Upper lobe of left lung (tissue), 4 donors: ENCODE measurements at regions not wholly inside any gene's neighbourhood (a gene's known extent, or its start where the extent isn't known, plus 50 kb on each side); places are given as distances from the start of the nearest gene placed in this dataset.

ENCODE experiments used
- CTCF ChIP-seq, 6 experiments: fragments of 450-650 bp in 4 of 6; fragments of 200-600 bp in 2 of 6; sonication (generic) in 2 of 6; IDR thresholded peaks; one replicate each; pipeline ENCODE4 v1.5.1; 2016 to 2019; ENCODE audit warnings: antibody characterized with exemption in 6 of 6
- POLR2A ChIP-seq, 4 donors: fragments of 450-650 bp; IDR thresholded peaks; one replicate each; pipeline ENCODE4 v1.5.1; 2016 to 2017; ENCODE audit warnings: antibody characterized with exemption in 4 of 4, mild to moderate bottlenecking in 2 of 4
- POLR2AphosphoS5 ChIP-seq, 2 donors: sonication (generic); formaldehyde crosslinking; IDR thresholded peaks; one replicate each; pipeline ENCODE4 v1.5.1; 2017; ENCODE audit warnings: antibody characterized with exemption in 2 of 2

GRCh38 chr2:7368211-7368610 is 451.0 kb downstream of the RNF144A start:
- TF ChIP-seq CTCF (IDR thresholded peaks at IDR 0.05) (no peak), POLR2AphosphoS5 (IDR thresholded peaks at IDR 0.05) (no peak), POLR2A (IDR thresholded peaks at IDR 0.05) (no peak)
